ENCODE measurements at regions not wholly inside any gene's neighbourhood (a gene's known extent, or its start where the extent isn't known, plus 50 kb on each side); places are given as distances from the start of the nearest gene placed in this dataset.
A peak's percentile ranks its signal among the peaks of the same experiment; 100 is the strongest.

DNA sequence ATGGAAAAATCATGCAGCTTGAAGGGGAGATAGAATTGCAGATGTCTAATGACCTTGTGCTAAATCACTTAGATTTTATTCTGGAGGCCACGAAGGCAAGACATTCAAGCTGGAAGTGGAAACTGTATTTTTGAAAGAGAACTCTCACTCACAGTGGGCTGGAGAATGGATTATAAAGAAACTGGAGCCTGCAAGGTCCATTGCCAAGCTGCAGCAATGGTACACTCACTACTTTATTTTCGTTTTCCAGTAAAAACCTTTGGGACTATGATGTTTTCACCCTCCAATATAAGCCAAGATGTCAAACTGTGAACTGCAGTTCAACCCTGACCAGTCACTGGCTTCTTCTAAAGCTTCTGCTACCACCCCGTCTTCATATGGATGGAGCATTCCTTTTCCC lies 62.0 kb downstream of the SKIDA1 start:
- DNase-seq: no peak
- TF ChIP-seq, protein P1, sequence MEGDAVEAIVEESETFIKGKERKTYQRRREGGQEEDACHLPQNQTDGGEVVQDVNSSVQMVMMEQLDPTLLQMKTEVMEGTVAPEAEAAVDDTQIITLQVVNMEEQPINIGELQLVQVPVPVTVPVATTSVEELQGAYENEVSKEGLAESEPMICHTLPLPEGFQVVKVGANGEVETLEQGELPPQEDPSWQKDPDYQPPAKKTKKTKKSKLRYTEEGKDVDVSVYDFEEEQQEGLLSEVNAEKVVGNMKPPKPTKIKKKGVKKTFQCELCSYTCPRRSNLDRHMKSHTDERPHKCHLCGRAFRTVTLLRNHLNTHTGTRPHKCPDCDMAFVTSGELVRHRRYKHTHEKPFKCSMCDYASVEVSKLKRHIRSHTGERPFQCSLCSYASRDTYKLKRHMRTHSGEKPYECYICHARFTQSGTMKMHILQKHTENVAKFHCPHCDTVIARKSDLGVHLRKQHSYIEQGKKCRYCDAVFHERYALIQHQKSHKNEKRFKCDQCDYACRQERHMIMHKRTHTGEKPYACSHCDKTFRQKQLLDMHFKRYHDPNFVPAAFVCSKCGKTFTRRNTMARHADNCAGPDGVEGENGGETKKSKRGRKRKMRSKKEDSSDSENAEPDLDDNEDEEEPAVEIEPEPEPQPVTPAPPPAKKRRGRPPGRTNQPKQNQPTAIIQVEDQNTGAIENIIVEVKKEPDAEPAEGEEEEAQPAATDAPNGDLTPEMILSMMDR (IDR thresholded peaks at IDR 0.05; ENCODE audit: control extremely low read depth, extremely low read depth): no peak
- H3K4me1 ChIP-seq (ENCODE audit: control insufficient read depth in 5 of 5, insufficient read depth in 5 of 5, low read length in 5 of 5): no peaks in the 10 kb centered on the region
- no peak overlapping the region for H3K27ac ChIP-seq (ENCODE audit: low read depth in 1 of 2, low read length in 1 of 2)
- no peaks in the 10 kb centered on the region for H3K36me3 ChIP-seq (ENCODE audit: control insufficient read depth in 4 of 4, insufficient read depth in 4 of 4, low read length in 4 of 4)
- WGBS, 2 donors: 84% methylated on average over 3 of the region's 3 CpGs
- no peaks in the 10 kb centered on the region for H3K9me3 ChIP-seq (ENCODE audit: control insufficient read depth in 4 of 4, insufficient read depth in 3 of 4, low read length in 3 of 4)
- H3K9ac ChIP-seq (ENCODE audit: insufficient read depth in 1 of 2, low read length in 2 of 2): no peak overlapping the region
- ATAC-seq (ENCODE audit: insufficient read depth, low FRiP score): no peak
- no peak overlapping the region for H3K4me3 ChIP-seq
- H3K27me3 ChIP-seq (ENCODE audit: control insufficient read depth in 3 of 3, insufficient read depth in 3 of 3, low read length in 2 of 3): no peaks in the 10 kb centered on the region

- Histone ChIP-seq H3K27me3 (ENCODE audit: control insufficient read depth in 3 of 3, insufficient read depth in 3 of 3, low read length in 2 of 3) (no peaks in the 10 kb centered on the region), H3K36me3 (ENCODE audit: control insufficient read depth in 4 of 4, insufficient read depth in 4 of 4, low read length in 4 of 4) (no peaks in the 10 kb centered on the region), H3K9ac (ENCODE audit: insufficient read depth in 1 of 2, low read length in 2 of 2) (no peak overlapping the region), H3K27ac (ENCODE audit: low read depth in 1 of 2, low read length in 1 of 2) (no peak overlapping the region), H3K9me3 (ENCODE audit: control insufficient read depth in 4 of 4, insufficient read depth in 3 of 4, low read length in 3 of 4) (peaks cover 0 to 4% (median 0%) of the 10 kb centered on the region in 4 donors), H3K4me3 (no peak overlapping the region), H3K4me1 (ENCODE audit: control insufficient read depth in 5 of 5, insufficient read depth in 5 of 5, low read length in 5 of 5) (no peaks in the 10 kb centered on the region)
- TF ChIP-seq, protein P1 (IDR thresholded peaks at IDR 0.05; ENCODE audit: control extremely low read depth, extremely low read depth): no peak
- WGBS, 2 donors: 81 to 89% methylated on average over 5 of the region's 5 CpGs
- no peak for ATAC-seq (ENCODE audit: insufficient read depth, low FRiP score)
- peak in 2 of 3 donors; percentile 38 to 51 for DNase-seq
Measured at GRCh38 chr10:21458126-21458871, 67.2 kb downstream of the SKIDA1 start.

- no peak for ATAC-seq (ENCODE audit: insufficient read depth, low FRiP score)
- WGBS, 2 donors: 94 to 95% methylated on average over 5 of the region's 5 CpGs
- TF ChIP-seq, protein P1 (IDR thresholded peaks at IDR 0.05; ENCODE audit: control extremely low read depth, extremely low read depth): no peak
Measured at GRCh38 chr10:21456160-21456559, 69.3 kb downstream of the SKIDA1 start.

More at GRCh38 chr10:21456160-21456559, 69.3 kb downstream of the SKIDA1 start:
- no peak overlapping the region for H3K9ac ChIP-seq (ENCODE audit: insufficient read depth in 1 of 2, low read length in 2 of 2)
- no peaks in the 10 kb centered on the region for H3K4me1 ChIP-seq (ENCODE audit: control insufficient read depth in 5 of 5, insufficient read depth in 5 of 5, low read length in 5 of 5)
- no peak for DNase-seq
- no peaks in the 10 kb centered on the region for H3K36me3 ChIP-seq (ENCODE audit: control insufficient read depth in 4 of 4, insufficient read depth in 4 of 4, low read length in 4 of 4)
- H3K9me3 ChIP-seq (ENCODE audit: control insufficient read depth in 4 of 4, insufficient read depth in 3 of 4, low read length in 3 of 4): peaks cover 0 to 4% (median 0%) of the 10 kb centered on the region in 4 donors
- no peak overlapping the region for H3K4me3 ChIP-seq
- no peaks in the 10 kb centered on the region for H3K27me3 ChIP-seq (ENCODE audit: control insufficient read depth in 3 of 3, insufficient read depth in 3 of 3, low read length in 2 of 3)
- H3K27ac ChIP-seq (ENCODE audit: low read depth in 1 of 2, low read length in 1 of 2): no peak overlapping the region

Measured in lung (tissue), 11 donors.